ENCODE measurements at regions not wholly inside any gene's neighbourhood (a gene's known extent, or its start where the extent isn't known, plus 50 kb on each side); places are given as distances from the start of the nearest gene placed in this dataset.
"Not testable (repeated sequence)": the region's sequence is repeated elsewhere in the genome, so short reads cannot be mapped to it uniquely, and the experiment has no call there.

DNA sequence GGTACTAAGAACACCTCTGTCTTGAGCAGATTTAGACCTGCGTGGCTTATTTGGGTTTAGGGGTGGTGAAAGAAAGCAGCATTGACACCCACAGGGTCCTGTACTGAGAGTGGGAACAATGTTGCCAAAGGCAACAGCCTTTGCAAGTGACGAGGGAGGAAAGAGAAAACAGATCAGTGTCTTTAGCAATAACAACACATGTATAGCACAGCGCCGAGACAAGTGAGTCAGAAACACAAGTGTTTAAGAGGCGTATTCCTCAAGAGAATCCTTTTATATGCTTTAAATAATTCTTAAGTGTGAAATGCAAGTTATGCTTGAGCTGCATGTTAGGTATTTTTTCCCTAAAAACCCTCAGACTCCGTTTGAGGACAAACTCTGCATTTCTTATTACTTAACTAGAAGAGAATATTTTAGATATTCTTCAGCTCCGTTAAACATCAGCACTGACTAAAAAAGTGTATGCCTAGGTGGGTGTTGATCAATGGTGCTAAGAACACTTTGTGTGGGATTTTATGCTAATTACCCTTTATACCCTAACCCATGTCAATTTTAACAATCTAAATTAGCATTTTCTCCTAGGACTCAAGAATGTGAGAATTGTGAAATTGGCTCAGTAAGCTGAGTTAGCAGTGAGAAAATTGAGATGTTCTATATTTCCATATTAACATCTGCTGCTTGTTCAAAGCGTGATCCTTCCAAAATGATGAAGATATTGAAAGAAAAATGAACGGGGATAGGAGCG lies 1095.4 kb upstream of the CELF2 start:
- DNase-seq (ENCODE audit: low spot score), result no peak

DNA sequence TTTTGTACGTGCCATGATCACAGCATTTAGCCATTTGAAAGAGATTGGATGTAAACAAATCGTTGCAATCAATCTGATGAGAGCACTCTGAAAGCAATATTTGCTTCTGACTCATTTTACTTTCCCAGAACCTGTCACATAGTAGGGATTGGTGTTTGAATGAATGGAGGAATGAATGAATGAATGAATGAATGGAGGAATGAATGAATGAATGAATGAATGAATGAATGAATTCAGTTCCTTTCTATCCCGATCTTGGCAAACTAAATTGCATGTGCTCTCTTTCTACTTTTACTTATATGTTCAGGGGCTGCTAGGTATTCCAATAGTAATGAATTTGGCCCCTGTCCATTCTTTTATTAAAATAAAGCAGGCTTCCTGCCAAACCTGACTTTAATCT lies 1091.7 kb upstream of the CELF2 start:
- DNase-seq (ENCODE audit: low spot score), result no peak

DNA sequence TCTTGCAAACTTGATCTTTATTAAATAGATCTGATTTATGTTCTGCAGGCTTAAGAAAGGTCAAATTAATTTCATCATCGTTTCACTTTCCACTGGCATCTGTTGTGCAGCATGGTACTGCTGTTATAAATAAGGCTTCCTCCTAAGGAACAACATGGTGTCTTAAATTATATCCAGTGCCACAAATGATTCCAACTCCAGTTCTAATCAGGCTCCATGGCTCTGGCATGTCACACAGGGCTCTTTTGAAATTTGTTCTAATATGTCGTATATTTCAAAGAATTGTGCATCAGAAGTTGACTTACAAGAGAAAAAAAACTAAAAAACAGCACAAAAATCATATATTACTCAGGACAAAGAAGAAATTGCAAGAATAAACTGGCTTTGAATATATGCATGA lies 1090.8 kb upstream of the CELF2 start:
- DNase-seq (ENCODE audit: low spot score), result no peak

DNA sequence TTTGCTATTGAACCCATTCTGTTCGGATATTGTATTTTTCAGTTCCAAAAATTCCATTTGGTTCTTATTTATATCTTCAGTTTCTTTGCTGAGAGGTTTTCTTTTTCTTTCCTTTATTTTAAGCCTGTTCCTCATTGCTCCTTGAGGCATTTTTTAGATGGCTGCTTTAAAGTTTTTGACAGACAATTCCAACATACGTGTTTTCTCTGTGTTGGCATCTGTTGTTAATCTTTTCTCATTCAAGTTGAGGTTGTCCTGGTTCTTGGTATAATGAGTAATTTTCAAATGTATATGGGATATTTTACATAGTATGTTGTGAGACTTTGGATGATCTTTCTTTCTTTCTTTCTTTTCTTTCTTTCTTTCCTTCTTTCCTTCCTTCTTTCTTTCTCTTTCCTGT lies 1078.0 kb upstream of the CELF2 start:
- DNase-seq (ENCODE audit: low spot score), result no peak

DNA sequence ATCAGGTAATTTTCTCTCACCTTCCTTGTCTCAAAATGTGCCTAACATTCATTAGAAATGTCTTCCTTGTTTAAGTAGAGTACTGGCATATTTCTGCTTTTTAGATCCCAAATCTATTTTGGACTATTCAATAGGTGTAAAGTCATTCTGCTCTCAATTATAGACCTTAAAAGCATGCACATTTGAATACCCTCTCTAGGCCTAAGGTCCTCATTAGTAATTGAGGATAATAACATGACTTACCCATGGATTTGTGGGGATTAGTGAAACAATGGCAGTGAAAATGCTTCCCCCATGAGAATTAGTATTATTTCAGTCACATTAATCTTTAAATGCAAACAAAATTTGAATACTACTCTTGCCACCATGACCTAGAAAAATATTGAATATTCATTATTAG lies 1073.0 kb upstream of the CELF2 start:
- DNase-seq (ENCODE audit: low spot score), result no peak

DNA sequence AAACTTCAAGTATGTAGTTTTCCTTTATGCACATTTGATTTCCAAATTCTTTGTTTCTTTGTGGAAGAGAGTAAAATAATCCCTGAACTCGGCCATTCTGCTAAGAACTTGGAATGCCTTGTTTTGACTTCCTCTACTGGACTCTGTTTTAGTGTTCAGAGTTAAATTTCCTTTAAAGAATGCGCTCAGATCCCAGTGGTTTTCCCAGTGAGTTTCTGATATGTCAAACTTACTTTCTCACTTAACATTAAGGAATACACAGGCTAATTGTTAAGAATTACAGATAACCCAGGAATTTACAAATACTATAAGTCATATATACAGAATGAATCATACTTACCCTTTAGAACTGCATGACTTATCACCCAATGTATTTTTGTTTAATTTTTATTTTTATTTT lies 1067.6 kb upstream of the CELF2 start:
- DNase-seq (ENCODE audit: low spot score), result no peak

DNA sequence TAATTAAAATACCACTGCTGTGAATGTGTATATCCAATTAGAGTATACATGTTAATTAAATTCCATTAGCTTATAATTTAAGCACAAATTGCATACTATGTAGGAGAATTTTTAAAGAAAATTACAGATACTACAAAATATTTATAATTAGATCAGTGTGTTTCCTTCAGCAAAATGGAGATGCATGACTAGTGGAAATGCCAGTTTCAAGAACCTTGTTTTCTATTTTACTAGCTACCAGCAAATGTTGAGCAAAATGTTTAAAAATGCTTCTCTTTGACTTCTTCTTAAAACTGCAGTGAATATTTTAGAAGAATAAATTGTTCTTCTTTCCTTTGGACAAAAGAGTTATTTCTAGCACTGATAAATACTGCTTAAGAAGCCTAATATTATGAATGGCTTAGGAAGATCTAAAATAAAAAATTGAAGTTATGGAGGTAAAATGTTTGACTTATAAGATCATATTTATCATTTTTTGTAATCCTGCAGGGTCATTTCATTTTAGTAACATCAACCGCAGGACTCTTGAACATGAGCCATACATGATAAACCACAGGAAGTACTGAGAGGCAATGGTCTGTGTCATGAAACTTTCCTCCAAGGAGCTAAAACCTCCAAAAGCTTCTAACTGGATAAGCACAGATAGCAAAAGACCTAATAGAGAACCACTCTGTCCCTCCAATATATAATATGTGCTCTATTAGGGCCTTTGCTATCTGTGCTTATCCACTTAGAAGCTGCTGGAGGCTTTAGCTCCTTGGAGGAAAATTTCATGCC lies 1066.0 kb upstream of the CELF2 start:
- no peak for DNase-seq (ENCODE audit: low spot score)

DNA sequence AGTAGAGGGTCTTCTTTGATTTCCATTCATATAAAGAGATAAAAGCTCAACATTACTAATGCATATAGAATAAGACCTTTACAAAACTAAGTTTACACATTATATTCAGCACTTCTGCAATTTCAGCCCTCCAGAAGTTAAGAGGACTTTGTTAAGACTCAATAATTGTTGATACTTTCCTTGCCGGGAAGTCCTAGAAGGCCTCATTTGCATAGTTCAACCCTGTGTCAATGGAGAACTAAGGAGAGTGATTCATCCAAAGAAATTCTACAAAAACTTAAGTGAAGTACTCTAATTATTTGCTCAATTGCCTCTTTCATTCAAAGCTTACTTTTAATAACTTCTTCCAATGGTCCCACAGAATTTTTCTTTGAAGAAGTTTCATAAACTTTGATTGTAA lies 1060.3 kb upstream of the CELF2 start:
- no peak for DNase-seq (ENCODE audit: low spot score)

DNA sequence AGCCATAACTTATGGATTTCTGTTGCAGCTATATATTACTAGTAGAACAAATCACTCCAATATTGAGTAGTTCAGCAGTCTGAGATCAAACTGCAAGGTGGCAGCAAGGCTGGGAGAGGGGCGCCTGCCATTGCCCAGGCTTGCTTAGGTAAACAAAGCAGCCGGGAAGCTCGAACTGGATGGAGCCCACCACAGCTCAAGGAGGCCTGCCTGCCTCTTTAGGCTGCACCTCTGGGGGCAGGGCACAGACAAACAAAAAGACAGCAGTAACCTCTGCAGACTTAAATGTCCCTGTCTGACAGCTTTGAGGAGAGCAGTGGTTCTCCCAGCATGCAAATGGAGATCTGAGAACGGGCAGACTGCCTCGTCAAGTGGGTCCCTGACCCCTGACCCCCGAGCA lies 1059.8 kb upstream of the CELF2 start:
- DNase-seq (ENCODE audit: low spot score), result not testable (repeated sequence)

DNA sequence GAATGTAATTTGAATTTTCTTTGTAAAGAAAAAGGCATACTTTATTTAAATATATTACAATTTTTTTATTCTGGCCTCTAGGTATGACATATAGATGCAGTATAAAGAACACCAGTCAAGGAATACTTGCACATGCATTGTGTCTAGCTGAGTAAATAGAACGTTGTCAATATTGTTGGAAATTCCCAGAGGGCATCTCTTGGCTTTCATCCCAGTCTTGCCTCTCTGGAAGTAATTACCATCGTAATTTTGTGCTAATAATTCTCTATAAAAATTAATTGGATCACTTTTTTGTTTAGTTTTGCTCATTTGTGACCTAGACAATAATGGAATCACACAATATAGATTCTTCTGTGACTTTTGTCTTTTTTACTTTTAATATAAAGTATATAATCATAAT lies 1052.3 kb upstream of the CELF2 start:
- DNase-seq (ENCODE audit: low spot score), result no peak

DNA sequence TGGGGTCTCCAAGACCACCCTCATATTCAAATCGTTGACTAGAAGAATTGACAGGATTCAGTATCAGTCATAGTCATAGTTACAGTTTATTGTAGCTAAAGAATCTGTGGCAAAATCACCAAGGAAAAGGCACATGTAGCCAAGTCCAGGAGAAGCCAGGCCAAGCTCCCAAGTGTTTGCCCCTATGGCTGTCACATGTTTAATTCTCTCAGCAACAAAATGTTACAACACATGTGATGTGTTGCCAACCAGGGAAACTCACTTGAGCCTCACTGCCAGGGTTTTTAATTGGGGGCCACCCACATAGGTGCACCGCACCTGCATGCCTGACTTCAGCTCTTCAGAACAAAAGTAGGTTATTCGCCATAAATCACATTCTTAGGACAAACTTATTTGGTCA lies 1030.9 kb upstream of the CELF2 start:
- DNase-seq (ENCODE audit: low spot score), result no peak

DNA sequence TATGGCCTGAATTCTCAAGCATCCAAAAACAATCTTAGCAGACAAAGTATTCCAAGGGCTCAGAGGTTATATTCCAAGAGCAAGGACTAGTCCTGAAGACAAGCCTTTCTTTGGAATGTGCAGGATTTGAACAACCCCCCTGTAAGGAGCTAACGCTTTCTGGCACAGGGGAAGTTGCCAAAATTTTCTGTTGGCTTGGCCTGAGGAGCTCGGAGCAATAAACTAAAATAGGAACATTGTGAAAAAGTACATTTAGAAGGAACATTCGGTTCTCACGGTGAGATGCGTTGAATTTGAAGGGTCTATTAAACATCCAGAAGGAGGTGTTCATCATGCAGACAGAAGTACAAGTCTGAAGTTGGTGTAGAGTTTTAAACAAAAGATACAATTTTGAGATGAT lies 1030.5 kb upstream of the CELF2 start:
- no peak for DNase-seq (ENCODE audit: low spot score)

DNA sequence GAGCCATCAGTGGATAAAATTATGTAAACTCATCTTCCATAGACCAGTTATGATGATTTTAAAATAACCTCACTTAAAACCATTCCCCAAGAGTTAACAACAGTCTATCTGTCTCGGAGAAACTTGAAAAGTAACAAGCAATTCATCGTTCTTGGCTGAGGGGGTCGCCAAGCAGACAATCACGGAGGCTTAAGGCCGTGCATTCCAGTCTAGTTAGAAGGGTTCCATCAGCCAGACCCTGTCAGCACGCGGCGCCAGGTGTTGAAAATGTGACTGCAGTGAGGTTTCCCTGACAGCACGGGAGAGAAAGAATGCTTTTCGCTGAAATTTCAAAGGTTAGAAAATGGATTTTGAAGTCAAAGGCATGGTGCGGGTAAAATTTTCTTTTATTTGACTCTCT lies 1025.0 kb upstream of the CELF2 start:
- DNase-seq (ENCODE audit: low spot score), result no peak

DNA sequence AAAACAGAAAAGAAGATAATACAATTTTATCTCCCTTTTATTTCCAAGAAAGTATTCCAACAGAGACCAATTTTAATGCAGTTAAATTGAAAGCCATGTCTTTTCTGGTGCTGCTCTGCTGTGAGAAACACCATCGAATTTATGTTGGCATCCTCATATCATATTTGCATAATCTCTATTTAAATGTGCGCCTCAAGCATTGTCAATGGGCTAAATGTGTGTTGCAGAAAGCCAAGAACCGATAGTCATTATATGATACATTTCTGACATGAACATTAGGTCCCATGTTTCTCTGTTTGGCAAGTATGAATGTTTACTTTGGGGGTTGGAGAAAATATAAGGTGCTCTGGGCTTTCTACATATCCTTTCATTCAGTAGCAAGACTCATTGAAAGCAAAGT lies 1023.5 kb upstream of the CELF2 start:
- no peak for DNase-seq (ENCODE audit: low spot score)

DNA sequence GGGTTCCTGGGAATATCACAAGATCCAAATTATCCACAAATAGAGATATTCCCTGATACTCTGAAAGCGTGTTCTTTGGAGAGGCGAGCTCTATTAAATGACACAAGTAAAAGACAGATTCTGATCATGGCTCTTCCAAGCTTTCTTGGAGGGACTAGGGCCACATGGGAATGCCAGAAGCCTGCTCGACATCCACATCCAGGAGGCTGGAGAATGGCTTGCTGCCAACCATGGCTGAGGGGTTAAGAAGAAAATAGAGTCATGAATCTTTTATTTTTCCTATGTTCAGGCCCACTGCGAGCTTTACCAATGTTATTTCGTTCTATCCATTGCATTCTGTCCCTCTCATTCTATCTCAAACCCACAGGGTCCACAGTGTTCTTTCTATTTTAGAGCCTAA lies 1018.0 kb upstream of the CELF2 start:
- no peak for DNase-seq (ENCODE audit: low spot score)

DNA sequence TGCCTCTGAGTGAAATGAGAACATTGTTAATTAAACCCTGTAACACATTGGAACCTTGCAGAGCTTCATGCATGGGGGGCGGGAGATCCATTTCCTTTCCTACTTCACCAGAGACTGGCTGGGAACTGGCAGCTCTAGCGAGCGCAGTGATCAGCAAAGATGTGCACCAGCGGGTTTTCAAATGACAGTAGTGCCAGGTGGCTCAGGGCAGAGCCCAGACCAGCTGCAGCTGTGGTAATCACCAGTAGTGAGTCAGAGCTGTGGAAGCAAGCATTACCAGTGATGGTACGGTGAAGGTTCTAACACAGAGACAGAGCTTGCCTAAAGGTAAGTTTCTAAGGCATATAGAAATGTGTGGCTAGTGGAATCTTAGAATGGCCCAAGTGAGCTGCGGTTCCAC lies 1009.7 kb upstream of the CELF2 start:
- DNase-seq (ENCODE audit: low spot score), result no peak

DNA sequence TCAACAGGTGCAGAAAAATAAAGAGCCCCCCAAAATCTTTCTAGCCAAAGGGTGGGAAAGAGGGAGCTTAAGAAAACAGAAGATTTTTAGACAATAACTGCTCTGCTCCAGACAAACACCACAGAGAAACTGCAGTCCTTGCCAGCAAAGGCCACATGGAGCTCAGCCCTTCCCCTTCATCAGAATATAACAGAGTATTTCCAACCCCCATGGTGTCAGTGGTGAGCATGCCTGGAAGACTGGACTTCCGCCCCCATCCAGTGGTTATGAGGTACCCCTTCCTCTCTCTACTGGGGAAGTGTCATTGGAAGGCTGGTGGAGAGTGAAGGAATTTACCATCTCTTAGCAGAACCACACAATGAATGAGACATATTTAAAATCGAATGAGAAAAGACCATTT lies 1007.3 kb upstream of the CELF2 start:
- DNase-seq (ENCODE audit: low spot score), result no peak

DNA sequence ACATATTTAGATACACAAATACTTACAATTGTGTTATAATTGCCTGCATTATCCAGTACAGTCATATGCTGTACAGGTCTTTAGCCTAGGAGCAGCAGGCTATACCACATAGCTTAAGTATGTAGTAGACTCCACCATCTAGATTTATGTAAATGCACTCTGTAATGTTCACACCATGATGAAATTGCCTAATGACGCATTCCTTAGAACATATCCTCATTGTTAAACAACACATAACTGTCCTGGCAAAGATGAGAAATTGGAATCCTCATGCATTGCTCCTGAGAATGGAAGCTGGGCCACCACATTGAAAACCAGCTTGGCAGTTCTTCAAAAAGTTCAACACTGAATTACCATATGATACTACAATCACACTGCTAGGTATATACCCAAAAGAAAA lies 1002.8 kb upstream of the CELF2 start:
- DNase-seq (ENCODE audit: low spot score), result no peak

DNA sequence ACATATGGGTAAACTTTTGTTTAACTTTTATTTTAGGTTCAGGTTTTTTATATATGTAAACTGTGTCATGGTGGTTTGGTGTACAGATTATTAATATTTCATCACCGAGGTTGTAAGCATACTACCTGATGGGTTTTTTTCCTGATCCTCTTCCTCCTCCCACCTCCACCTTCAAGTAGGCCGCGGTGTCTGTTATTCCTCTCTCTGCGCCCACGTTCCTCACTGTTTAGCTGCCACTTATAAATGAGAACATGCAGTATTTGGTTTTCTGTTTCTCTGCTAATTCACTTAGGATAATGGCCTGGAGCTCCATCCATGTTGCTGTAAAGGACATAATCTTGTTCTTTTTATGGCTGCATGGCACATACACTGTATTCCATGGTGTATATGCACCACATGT lies 1000.0 kb upstream of the CELF2 start:
- DNase-seq (ENCODE audit: low spot score), result no peak

DNA sequence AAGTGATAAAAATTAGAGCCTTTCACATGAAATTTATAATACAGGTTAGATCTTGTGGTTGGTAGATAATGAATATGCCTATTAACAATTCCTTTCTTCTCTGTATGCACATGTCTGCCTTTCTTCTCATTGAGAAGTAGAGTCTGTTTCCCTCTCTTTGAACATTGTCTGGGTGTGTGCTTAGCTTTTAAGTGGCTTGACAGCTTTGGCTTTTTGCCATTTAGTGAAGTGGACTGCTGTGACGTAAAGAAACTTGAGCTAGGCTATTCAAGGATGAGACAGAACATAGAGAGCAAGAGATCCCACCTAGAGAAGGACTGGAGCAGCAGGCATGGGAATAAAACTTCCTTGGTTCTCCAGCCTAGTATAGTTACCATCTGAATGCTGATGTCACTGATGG lies 996.7 kb upstream of the CELF2 start:
- no peak for DNase-seq (ENCODE audit: low spot score)

DNA sequence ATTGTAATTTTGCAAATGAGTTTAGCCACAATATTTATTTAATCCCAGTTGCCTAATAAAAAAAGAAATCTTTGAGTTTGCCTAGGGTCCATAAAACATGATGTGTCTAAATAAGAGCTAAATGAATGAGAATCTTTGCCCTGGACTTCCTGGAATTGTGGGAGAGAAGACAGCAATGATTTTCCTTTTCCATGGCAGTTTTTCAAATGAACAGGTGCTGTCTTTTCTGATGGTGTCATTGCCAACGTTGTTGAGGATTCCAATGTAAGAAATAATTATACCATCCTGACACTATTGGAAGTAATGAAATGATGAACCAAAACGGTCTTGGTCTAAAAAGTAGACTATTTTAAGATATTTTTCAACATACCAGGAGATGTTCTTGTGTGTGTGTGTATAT lies 984.7 kb upstream of the CELF2 start:
- no peak for DNase-seq (ENCODE audit: low spot score)

DNA sequence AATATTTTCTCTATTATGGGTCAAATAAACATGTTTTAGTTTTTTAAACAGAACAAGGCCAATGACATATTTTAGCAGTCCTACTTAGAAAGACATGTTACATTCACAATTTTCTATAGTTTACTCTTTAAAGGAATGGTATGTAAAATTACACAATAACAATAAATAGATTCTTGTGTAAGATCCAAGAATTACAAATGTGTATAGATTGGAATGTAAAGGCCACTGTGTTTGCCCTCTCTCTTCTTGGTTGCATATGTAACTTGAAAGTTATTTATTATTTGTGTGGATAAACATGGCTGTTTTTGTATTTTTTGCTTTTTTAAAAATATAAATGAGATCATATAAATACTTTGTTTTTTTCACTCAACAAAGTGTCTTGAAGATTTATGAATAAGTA lies 979.3 kb upstream of the CELF2 start:
- DNase-seq (ENCODE audit: low spot score), result no peak

DNA sequence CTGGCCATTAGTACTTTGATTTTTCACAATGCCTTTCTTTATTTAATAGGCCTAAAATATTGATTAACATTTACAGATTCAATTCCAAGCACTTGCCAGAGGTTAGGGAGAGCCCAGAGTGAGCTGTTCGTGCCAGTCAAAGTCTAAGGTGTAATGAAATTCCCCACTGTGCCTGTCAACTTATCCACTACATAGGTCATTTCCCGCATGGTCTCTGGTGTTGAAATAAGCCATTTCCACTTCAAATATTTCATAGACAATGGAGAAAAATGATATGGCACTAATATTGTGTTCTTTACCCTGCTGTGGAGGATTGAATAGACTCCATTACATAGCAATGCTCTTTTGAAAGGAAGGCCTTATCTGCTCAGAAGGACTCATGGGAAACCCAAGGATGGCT lies 978.1 kb upstream of the CELF2 start:
- no peak for DNase-seq (ENCODE audit: low spot score)

DNA sequence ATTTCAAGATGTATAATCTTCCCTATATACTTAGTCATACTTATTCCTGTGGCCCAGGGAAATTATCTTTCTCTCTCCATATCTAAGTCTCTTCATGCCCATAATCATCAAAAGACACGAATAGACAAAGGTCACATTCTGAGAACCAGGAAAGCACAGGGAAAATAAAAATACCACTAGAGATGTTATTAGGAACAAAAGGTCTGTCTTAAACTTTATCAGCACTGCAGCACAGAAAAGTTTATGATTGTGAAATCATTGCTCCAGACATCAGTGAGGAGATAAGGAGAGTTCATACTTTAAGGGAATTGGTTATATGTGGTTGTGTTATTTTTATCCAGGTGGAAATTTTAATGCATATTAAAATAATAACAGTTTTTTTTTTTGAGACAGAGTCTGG lies 974.6 kb upstream of the CELF2 start:
- DNase-seq (ENCODE audit: low spot score), result no peak

Measured in HuH-7 (cell line).